Adipocyte (in vitro differentiated cells): ENCODE measurements at regions not wholly inside any gene's neighbourhood (a gene's known extent, or its start where the extent isn't known, plus 50 kb on each side); places are given as distances from the start of the nearest gene placed in this dataset.

Experiments
- DNase-seq: peaks from one replicate; pipeline ENCODE4 v3.0.0-alpha.2; 2015; ENCODE audit warnings: low read depth
- H3K27me3 ChIP-seq: replicated peaks from 2 replicates; pipeline ENCODE4 v1.7.0; 2013; ENCODE audit warnings: mild to moderate bottlenecking, low read length, moderate library complexity; ENCODE audit not compliant: control insufficient read depth, insufficient read depth
- H3K36me3 ChIP-seq: 2 replicates; pipeline ENCODE4 v1.7.0; 2013; ENCODE audit warnings: low read length, mild to moderate bottlenecking, moderate library complexity; ENCODE audit not compliant: control insufficient read depth, insufficient read depth, severe bottlenecking
- H3K4me1 ChIP-seq: 2 replicates; pipeline ENCODE4 v1.7.0; 2013; ENCODE audit warnings: mild to moderate bottlenecking, low read length, moderate library complexity; ENCODE audit not compliant: control insufficient read depth, insufficient read depth
- H3K4me3 ChIP-seq: 2 replicates; pipeline ENCODE4 v1.7.0; 2013; ENCODE audit warnings: mild to moderate bottlenecking, low read length, moderate library complexity
- H3K9ac ChIP-seq: 2 replicates; pipeline ENCODE4 v1.7.0; 2013; ENCODE audit warnings: mild to moderate bottlenecking, low read length, moderate library complexity
- H3K9me3 ChIP-seq: 2 replicates; pipeline ENCODE4 v1.7.0; 2013; ENCODE audit warnings: mild to moderate bottlenecking, low read length, moderate library complexity; ENCODE audit not compliant: control insufficient read depth

DNA sequence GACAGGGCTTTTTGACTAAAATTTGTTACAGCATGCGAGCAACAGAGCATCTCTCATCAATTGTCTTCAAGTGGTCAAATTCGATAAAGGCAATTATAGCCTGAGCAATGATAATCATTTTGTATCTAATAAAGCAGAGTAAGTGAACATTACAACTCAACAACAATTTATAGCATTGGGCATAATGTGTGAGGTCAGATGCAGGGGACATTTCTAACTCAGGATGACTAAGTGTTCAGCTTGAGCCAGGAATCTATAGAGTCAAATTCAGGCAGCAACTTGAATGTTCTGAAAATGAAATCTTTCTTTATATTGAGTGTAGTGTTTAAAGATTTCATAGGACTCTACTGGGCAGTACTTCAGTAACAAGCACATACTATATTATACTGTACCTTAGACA lies 1226.0 kb downstream of the ZPLD1 start:
- H3K36me3 ChIP-seq = no peaks in the 10 kb centered on the region
- H3K4me1 ChIP-seq = no peaks in the 10 kb centered on the region
- H3K4me3 ChIP-seq = no peak overlapping the region
- no peaks in the 10 kb centered on the region for H3K27me3 ChIP-seq
- DNase-seq = no peak
- no peaks in the 10 kb centered on the region for H3K9me3 ChIP-seq
- no peak overlapping the region for H3K9ac ChIP-seq

DNA sequence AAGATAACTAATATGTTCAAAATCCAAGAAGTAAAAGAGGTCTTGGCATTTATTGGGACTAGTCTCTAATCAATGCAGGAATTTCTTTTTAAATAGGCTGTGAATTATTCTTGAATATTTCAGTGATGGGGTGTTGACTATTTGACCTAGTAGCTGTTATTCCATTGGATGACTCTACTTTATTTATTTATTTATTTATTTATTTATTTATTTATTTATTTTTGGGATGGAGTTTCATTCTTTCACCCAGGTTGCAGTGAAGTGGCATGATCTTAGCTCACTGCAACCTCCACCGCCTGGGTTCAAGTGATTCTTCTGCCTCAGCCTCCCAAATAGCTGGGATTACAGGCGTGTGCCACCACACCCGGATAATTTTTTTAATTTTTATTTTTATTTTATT lies 1227.8 kb downstream of the ZPLD1 start:
- H3K27me3 ChIP-seq = no peaks in the 10 kb centered on the region
- no peak for DNase-seq
- H3K36me3 ChIP-seq = no peaks in the 10 kb centered on the region
- no peaks in the 10 kb centered on the region for H3K9me3 ChIP-seq
- H3K9ac ChIP-seq = no peak overlapping the region
- H3K4me1 ChIP-seq = no peaks in the 10 kb centered on the region
- no peak overlapping the region for H3K4me3 ChIP-seq

GRCh38 chr3:103672346-103672745 lies 1237.5 kb downstream of the ZPLD1 start:
- Histone ChIP-seq H3K4me3 (no peak overlapping the region), H3K27me3 (no peaks in the 10 kb centered on the region), H3K9me3 (no peaks in the 10 kb centered on the region), H3K4me1 (no peaks in the 10 kb centered on the region), H3K9ac (no peak overlapping the region), H3K36me3 (no peaks in the 10 kb centered on the region)
- no peak for DNase-seq

DNA sequence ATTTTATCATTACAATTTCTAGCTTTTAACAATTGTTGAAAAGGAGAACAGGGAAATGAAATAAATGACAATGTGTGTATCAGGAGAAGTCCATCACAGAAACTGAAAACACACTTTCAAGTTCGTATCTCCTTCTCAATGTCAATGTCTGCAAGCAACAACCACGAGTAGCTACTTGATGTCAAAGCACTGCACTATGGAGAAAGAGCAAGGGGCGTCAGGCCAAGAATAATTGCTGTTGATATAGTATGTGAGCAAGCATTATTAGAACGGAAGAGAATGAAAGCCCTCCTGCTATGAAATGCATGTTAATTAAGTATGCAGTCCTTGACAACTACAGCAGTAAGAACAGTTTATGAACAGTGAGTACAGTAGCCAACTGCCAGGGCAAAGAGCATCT lies 1250.1 kb downstream of the ZPLD1 start:
- no peaks in the 10 kb centered on the region for H3K27me3 ChIP-seq
- H3K9me3 ChIP-seq = peaks cover 4% of the 10 kb centered on the region
- H3K9ac ChIP-seq = no peak overlapping the region
- no peak for DNase-seq
- no peaks in the 10 kb centered on the region for H3K36me3 ChIP-seq
- no peak overlapping the region for H3K4me3 ChIP-seq
- no peaks in the 10 kb centered on the region for H3K4me1 ChIP-seq

DNA sequence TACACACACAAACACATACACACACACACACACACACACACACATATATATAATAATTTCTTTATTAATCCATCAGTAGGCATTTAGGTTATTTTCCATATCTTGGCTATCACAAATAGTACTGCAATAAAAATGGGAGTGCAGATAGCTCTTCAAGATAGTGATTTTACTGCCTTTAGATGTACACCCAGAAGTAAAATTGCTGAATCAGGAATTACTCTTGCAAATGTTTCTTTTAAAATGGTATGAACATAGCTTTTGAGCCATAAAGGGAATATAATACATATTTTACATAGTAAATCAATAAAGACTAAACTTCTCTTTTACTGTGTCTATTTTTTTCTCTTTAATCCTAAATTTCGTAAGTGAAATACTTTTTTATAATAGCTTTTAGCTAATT lies 1251.1 kb downstream of the ZPLD1 start:
- peaks cover 4% of the 10 kb centered on the region for H3K9me3 ChIP-seq
- H3K4me3 ChIP-seq = no peak overlapping the region
- H3K9ac ChIP-seq = no peak overlapping the region
- H3K27me3 ChIP-seq = no peaks in the 10 kb centered on the region
- H3K36me3 ChIP-seq = no peaks in the 10 kb centered on the region
- no peak for DNase-seq
- H3K4me1 ChIP-seq = no peaks in the 10 kb centered on the region

DNA sequence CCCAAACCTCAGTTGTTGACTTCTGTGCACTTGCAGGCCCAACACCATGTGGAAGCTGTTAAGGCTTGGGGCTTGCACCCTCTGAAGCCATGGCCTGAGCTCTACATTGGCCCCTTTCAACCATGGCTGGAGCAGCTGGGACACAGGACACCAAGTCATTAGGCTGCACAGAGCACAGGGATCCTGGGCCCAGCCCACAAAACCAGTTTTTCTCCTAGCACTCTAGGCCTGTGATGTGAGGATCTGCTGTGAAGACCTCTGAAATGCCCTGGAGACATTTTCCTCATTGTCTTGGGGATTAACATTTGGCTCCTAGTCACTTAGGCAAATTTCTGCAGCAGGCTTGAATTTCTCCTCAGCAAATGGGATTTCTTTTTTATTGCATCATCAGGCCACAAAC lies 1255.7 kb downstream of the ZPLD1 start:
- peaks cover 4% of the 10 kb centered on the region for H3K9me3 ChIP-seq
- no peak overlapping the region for H3K4me3 ChIP-seq
- DNase-seq = no peak
- no peaks in the 10 kb centered on the region for H3K4me1 ChIP-seq
- H3K36me3 ChIP-seq = no peaks in the 10 kb centered on the region
- H3K27me3 ChIP-seq = no peaks in the 10 kb centered on the region
- no peak overlapping the region for H3K9ac ChIP-seq

- no peaks in the 10 kb centered on the region for H3K27me3 ChIP-seq
- no peak overlapping the region for H3K9ac ChIP-seq
- H3K4me1 ChIP-seq = no peaks in the 10 kb centered on the region
- no peaks in the 10 kb centered on the region for H3K36me3 ChIP-seq
- DNase-seq = no peak
- no peak overlapping the region for H3K4me3 ChIP-seq
- peaks cover 4% of the 10 kb centered on the region for H3K9me3 ChIP-seq
These were observed 1259.0 kb downstream of the ZPLD1 start for GRCh38 chr3:103693831-103694230.

DNA sequence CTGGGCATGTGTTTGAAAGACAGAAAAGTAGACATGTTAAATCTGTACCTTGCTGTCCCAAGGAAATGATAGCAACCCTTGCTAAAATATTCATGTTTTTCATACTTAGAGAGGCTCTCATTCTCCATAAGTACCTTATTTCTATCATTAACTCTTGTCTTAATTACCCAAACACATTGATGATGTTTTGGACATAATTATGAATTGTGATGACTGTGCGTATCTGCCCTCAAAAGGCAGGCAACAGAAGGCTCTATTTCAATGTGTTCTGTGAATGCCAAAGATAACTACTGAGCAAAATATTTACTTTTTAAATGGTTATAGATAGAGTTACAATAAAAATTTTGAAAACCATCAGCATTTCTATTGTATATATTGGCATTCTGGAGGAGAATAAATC lies 1263.8 kb downstream of the ZPLD1 start:
- no peak overlapping the region for H3K4me3 ChIP-seq
- no peak overlapping the region for H3K9ac ChIP-seq
- no peaks in the 10 kb centered on the region for H3K36me3 ChIP-seq
- H3K4me1 ChIP-seq = no peaks in the 10 kb centered on the region
- no peaks in the 10 kb centered on the region for H3K27me3 ChIP-seq
- H3K9me3 ChIP-seq = no peaks in the 10 kb centered on the region
- no peak for DNase-seq

- Histone ChIP-seq H3K9ac (no peak overlapping the region), H3K27me3 (no peaks in the 10 kb centered on the region), H3K9me3 (no peaks in the 10 kb centered on the region), H3K36me3 (no peaks in the 10 kb centered on the region), H3K4me1 (no peaks in the 10 kb centered on the region), H3K4me3 (no peak overlapping the region)
- no peak for DNase-seq
These were observed 1264.4 kb downstream of the ZPLD1 start for GRCh38 chr3:103699228-103699627.

- no peaks in the 10 kb centered on the region for H3K36me3 ChIP-seq
- H3K4me3 ChIP-seq = no peak overlapping the region
- no peaks in the 10 kb centered on the region for H3K4me1 ChIP-seq
- no peak overlapping the region for H3K9ac ChIP-seq
- no peaks in the 10 kb centered on the region for H3K9me3 ChIP-seq
- H3K27me3 ChIP-seq = no peaks in the 10 kb centered on the region
- no peak for DNase-seq
These were observed 1270.8 kb downstream of the ZPLD1 start for GRCh38 chr3:103705641-103706040.

- Histone ChIP-seq H3K36me3 (no peaks in the 10 kb centered on the region), H3K4me3 (no peak overlapping the region), H3K4me1 (no peaks in the 10 kb centered on the region), H3K27me3 (no peaks in the 10 kb centered on the region), H3K9me3 (no peaks in the 10 kb centered on the region), H3K9ac (no peak overlapping the region)
- no peak for DNase-seq
These were observed 1271.9 kb downstream of the ZPLD1 start for GRCh38 chr3:103706671-103707070.

- H3K9ac ChIP-seq = no peak overlapping the region
- H3K27me3 ChIP-seq = no peaks in the 10 kb centered on the region
- H3K9me3 ChIP-seq = no peaks in the 10 kb centered on the region
- H3K4me1 ChIP-seq = no peaks in the 10 kb centered on the region
- no peaks in the 10 kb centered on the region for H3K36me3 ChIP-seq
- H3K4me3 ChIP-seq = no peak overlapping the region
- DNase-seq = no peak
These were observed 1276.9 kb downstream of the ZPLD1 start for GRCh38 chr3:103711670-103712069.
